ENCODE measurements at regions not wholly inside any gene's neighbourhood (a gene's known extent, or its start where the extent isn't known, plus 50 kb on each side); places are given as distances from the start of the nearest gene placed in this dataset.
"Not testable (repeated sequence)": the region's sequence is repeated elsewhere in the genome, so short reads cannot be mapped to it uniquely, and the experiment has no call there.

- Mint-ChIP-seq H3K27ac (no peak overlapping the region), H3K27me3 (peaks cover 6% of the 10 kb centered on the region), H3K36me3 (peaks cover 2% of the 10 kb centered on the region), H3K4me3 (no peak overlapping the region), H3K4me1 (ENCODE audit: low read depth) (no peaks in the 10 kb centered on the region), H3K9me3 (peaks cover 26% of the 10 kb centered on the region)
- CTCF ChIA-PET: interaction anchor here (1.3 kb wide), 1 partner anchor 27 kb away, joined by 5 read pairs; no protein-coding TSS in a partner anchor
- no peak for DNase-seq
- intact Hi-C loops (cut with micrococcal nuclease): no loop called here
- POLR2A ChIA-PET: no interaction called here
These were observed 97.9 kb upstream of the GALNT15 start for GRCh38 chr3:16076564-16076963.

- CTCF ChIA-PET: interaction anchor here (1.3 kb wide), 1 partner anchor 28 kb away, joined by 5 read pairs; no protein-coding TSS in a partner anchor
- H3K27me3 Mint-ChIP-seq; H3K4me3 Mint-ChIP-seq; intact Hi-C loops (cut with micrococcal nuclease); H3K27ac Mint-ChIP-seq; POLR2A ChIA-PET; DNase-seq; H3K36me3 Mint-ChIP-seq; H3K4me1 Mint-ChIP-seq (ENCODE audit: low read depth): not testable (repeated sequence)
- peaks cover 27% of the 10 kb centered on the region for H3K9me3 Mint-ChIP-seq
These were observed 97.3 kb upstream of the GALNT15 start for GRCh38 chr3:16077146-16077545.

DNA sequence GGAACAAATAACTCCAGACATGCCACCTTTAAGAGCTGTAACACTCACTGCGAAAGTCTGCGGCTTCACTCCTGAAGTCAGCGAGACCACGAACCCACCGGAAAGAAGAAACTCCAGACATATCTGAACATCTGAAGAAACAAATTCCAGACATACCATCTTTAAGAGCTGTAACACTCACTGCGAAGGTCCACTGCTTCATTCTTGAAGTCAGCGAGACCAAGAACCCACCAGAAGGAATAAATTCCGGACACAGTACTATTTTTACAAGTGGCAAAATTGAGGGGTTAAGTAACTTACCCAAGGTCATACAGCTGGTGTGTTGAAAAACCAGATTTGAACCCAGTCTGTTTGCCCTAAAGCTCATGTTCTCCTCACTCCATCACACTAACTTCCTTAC lies 96.8 kb upstream of the GALNT15 start:
- DNase-seq; H3K36me3 Mint-ChIP-seq; H3K4me1 Mint-ChIP-seq (ENCODE audit: low read depth); POLR2A ChIA-PET; H3K27ac Mint-ChIP-seq; H3K4me3 Mint-ChIP-seq; H3K27me3 Mint-ChIP-seq; intact Hi-C loops (cut with micrococcal nuclease); CTCF ChIA-PET: not testable (repeated sequence)
- H3K9me3 Mint-ChIP-seq: peaks cover 31% of the 10 kb centered on the region

DNA sequence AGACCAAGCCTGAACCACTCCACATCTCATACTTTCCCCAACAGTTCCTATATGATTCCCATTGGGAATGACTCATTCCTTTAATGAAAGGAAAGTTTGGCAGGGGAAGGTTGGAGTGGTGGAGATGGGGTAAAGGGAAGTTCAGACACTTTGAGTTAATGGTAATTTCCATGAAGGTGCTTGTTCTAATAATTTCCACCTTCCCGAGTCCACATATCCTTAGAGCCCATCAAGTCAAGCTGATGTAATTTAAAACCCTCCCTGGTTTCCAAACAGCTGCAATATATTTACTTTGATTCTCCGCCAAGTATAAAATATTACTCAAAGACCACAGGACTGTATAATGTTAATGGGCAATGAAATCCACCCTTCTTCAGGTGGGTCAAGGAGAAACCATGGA lies 95.0 kb upstream of the GALNT15 start:
- CTCF ChIA-PET: no interaction called here
- Mint-ChIP-seq H3K27ac (no peak overlapping the region), H3K36me3 (peaks cover 2% of the 10 kb centered on the region), H3K27me3 (peaks cover 6% of the 10 kb centered on the region), H3K4me3 (no peak overlapping the region), H3K9me3 (peaks cover 35% of the 10 kb centered on the region), H3K4me1 (ENCODE audit: low read depth) (no peaks in the 10 kb centered on the region)
- POLR2A ChIA-PET: no interaction called here
- DNase-seq: no peak
- intact Hi-C loops (cut with micrococcal nuclease): no loop called here

- DNase-seq: no peak
- no peak overlapping the region for H3K27ac Mint-ChIP-seq
- no peak overlapping the region for H3K4me3 Mint-ChIP-seq
- CTCF ChIA-PET: no interaction called here
- peaks cover 31% of the 10 kb centered on the region for H3K9me3 Mint-ChIP-seq
- H3K36me3 Mint-ChIP-seq: peaks cover 2% of the 10 kb centered on the region
- no peaks in the 10 kb centered on the region for H3K4me1 Mint-ChIP-seq (ENCODE audit: low read depth)
- H3K27me3 Mint-ChIP-seq: peaks cover 6% of the 10 kb centered on the region
- intact Hi-C loops (cut with micrococcal nuclease): no loop called here
- POLR2A ChIA-PET: no interaction called here
These were observed 92.8 kb upstream of the GALNT15 start for GRCh38 chr3:16081661-16082060.

DNA sequence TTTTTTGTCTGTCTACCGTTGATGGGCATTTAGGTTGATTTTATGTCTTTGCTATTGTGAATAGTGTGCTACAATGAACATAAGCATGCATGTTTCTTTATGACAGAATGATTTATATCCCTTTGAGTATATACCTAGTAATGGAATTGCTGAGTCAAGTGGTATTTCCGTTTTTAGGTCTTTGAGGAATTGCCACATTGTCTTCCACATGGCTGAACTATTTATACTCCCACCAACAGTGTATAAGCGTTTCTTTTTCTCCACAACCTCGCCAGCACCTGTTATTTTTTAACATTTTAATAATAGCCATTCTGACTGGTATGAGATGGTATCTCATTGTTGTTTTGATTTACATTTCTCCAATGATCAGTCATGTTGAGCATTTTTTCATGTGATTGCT lies 89.6 kb upstream of the GALNT15 start:
- no peak overlapping the region for H3K27ac Mint-ChIP-seq
- no peak overlapping the region for H3K4me3 Mint-ChIP-seq
- intact Hi-C loops (cut with micrococcal nuclease): no loop called here
- no peaks in the 10 kb centered on the region for H3K4me1 Mint-ChIP-seq (ENCODE audit: low read depth)
- H3K9me3 Mint-ChIP-seq: peaks cover 24% of the 10 kb centered on the region
- POLR2A ChIA-PET: no interaction called here
- peaks cover 3% of the 10 kb centered on the region for H3K27me3 Mint-ChIP-seq
- CTCF ChIA-PET: no interaction called here
- H3K36me3 Mint-ChIP-seq: peaks cover 2% of the 10 kb centered on the region
- DNase-seq: no peak

DNA sequence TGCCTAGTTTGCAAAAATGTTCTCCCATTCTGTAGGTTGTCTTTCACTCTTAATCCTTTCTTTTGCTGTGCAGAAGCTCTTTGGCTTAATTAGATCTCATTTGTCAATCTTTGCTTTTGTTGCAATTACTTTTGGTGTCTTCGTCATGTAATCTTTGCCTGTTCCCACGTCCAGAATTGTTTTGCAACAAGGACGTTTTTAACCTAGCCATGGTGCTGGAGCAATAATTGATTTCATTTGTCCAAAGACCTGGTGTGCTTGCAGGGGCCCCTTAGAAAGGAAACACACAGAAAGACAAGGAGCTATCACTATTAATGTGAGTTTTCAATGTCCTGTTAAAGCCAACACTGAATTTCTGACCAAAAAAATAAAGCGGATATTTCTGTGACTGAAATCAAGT lies 89.1 kb upstream of the GALNT15 start:
- H3K9me3 Mint-ChIP-seq: peaks cover 23% of the 10 kb centered on the region
- no peak overlapping the region for H3K4me3 Mint-ChIP-seq
- ChIA-PET CTCF (no interaction called here), POLR2A (no interaction called here)
- intact Hi-C loops (cut with micrococcal nuclease): no loop called here
- H3K27me3 Mint-ChIP-seq: peaks cover 3% of the 10 kb centered on the region
- H3K36me3 Mint-ChIP-seq: peaks cover 2% of the 10 kb centered on the region
- DNase-seq: no peak
- H3K27ac Mint-ChIP-seq: no peak overlapping the region
- H3K4me1 Mint-ChIP-seq (ENCODE audit: low read depth): no peaks in the 10 kb centered on the region

DNA sequence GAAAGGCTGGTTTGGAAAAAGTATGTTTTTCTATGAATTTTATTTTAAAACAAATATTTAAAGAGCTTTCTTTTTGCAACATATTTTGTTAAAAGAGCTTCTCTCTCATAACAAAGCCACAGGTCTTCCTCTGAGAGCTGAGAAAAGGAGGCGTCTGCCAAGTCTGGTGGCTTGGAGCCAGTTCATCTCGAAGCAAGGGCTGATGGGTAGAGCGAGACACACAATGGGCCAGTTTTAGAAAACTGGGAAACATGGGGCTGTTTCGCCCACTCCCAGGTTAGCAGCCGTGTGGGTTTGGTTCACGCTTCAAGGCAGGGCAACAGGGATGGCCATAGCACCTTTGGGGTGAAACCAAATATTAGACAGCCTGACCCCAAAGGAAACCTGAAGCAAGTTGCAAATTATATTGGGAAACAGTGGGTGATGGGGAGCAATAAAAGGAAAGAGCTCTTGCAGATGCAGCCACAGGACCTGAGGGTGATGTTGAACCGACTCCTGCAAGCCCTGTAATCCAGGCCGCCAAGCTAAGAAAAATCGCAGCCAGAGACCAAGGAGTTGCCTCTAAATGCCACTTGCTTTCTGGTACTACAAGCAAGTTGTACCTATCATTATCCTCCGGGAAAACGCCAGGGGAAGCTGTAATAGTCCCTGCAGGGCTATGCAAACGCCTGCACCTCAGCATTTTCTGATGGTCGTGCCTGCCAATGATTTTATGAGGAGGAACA lies 88.4 kb upstream of the GALNT15 start:
- no peaks in the 10 kb centered on the region for H3K27me3 Mint-ChIP-seq
- no peaks in the 10 kb centered on the region for H3K4me1 Mint-ChIP-seq (ENCODE audit: low read depth)
- H3K9me3 Mint-ChIP-seq: peaks cover 18% of the 10 kb centered on the region
- no peaks in the 10 kb centered on the region for H3K36me3 Mint-ChIP-seq
- intact Hi-C loops (cut with micrococcal nuclease): no loop called here
- ChIA-PET POLR2A (no interaction called here), CTCF (no interaction called here)
- H3K27ac Mint-ChIP-seq: no peak overlapping the region
- no peak overlapping the region for H3K4me3 Mint-ChIP-seq
- DNase-seq: no peak

DNA sequence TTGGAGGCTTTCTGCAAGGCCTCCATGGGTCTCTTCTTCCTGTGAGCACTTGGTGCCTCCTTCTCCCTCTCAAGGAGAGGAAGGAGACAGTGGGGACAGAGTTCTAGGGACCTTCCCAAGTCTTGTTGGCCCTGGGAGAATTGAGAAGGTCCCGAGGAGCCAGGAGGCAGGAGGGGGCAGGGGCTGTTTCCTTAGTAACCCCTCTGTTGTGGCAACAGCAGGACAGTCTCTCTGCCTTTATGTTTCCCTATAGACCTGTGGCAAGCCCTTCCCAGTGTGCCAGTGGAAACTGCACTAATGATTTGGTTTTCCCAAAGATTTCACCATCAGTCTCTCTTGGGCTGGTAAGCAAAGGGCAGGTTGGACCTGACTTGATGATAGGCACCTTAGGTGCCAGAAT lies 87.8 kb upstream of the GALNT15 start:
- CTCF ChIA-PET: no interaction called here
- H3K36me3 Mint-ChIP-seq: no peaks in the 10 kb centered on the region
- no peak for DNase-seq

DNA sequence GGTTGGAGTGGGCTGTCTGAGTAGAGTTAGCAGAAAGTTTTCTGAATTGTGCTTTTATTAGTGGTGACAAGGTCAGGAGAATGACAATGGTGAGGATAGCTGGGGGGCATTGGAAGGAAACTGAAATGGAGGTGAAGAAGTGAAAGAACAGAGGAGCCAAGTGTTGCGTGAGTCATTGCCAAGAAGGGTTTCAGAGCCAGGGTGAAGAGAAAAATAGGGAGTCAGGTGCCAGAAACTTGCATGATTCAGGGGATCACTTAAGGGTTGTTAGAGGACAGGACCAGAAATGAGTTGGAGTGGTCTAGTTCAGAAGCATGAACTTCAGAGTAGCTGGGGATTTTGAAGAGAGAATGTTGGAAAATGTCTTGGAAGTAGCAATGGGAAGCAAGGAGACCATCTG lies 86.0 kb upstream of the GALNT15 start:
- no peak for DNase-seq
- POLR2A ChIA-PET: no interaction called here
- CTCF ChIA-PET: no interaction called here
- no peak overlapping the region for H3K27ac Mint-ChIP-seq
- intact Hi-C loops (cut with micrococcal nuclease): no loop called here
- H3K4me1 Mint-ChIP-seq (ENCODE audit: low read depth): no peaks in the 10 kb centered on the region
- no peaks in the 10 kb centered on the region for H3K36me3 Mint-ChIP-seq
- no peaks in the 10 kb centered on the region for H3K27me3 Mint-ChIP-seq
- H3K9me3 Mint-ChIP-seq: no peaks in the 10 kb centered on the region
- no peak overlapping the region for H3K4me3 Mint-ChIP-seq

More for the DNA sequence above, 87.8 kb upstream of the GALNT15 start:
- H3K4me1 Mint-ChIP-seq (ENCODE audit: low read depth): no peaks in the 10 kb centered on the region
- POLR2A ChIA-PET: no interaction called here
- H3K4me3 Mint-ChIP-seq: no peak overlapping the region
- no peak overlapping the region for H3K27ac Mint-ChIP-seq
- intact Hi-C loops (cut with micrococcal nuclease): no loop called here
- peaks cover 13% of the 10 kb centered on the region for H3K9me3 Mint-ChIP-seq
- H3K27me3 Mint-ChIP-seq: no peaks in the 10 kb centered on the region

- Mint-ChIP-seq H3K4me1 (ENCODE audit: low read depth) (no peaks in the 10 kb centered on the region), H3K4me3 (no peak overlapping the region), H3K27ac (no peak overlapping the region), H3K9me3 (no peaks in the 10 kb centered on the region), H3K27me3 (no peaks in the 10 kb centered on the region), H3K36me3 (no peaks in the 10 kb centered on the region)
- intact Hi-C loops (cut with micrococcal nuclease): no loop called here
- no peak for DNase-seq
- CTCF ChIA-PET: interaction anchor here (0.8 kb wide), 1 partner anchor 40 kb away, joined by 3 read pairs; no protein-coding TSS in a partner anchor
- POLR2A ChIA-PET: no interaction called here
These were observed 85.0 kb upstream of the GALNT15 start for GRCh38 chr3:16089521-16089920.

DNA sequence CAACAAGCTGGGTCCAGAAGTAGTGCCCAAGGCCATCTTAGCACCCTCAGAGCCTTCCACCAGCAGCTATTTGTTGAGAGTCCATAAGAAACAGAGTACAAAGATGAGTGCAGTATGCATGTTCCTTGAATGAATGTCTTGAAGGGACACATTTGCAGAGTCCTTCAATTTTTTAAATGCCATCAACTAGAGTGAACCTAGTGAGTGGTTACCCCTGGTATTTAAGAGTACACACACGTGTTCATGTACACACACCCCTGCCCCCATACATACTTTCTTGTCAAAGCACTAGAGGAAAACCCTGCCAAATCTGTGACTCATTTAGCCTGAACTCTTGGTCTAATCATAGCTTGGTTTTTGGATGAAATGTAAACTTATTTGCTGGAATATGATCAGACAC lies 84.5 kb upstream of the GALNT15 start:
- Mint-ChIP-seq H3K4me3 (no peak overlapping the region), H3K27me3 (no peaks in the 10 kb centered on the region), H3K9me3 (no peaks in the 10 kb centered on the region), H3K27ac (no peak overlapping the region), H3K36me3 (no peaks in the 10 kb centered on the region), H3K4me1 (ENCODE audit: low read depth) (no peaks in the 10 kb centered on the region)
- DNase-seq: no peak
- POLR2A ChIA-PET: no interaction called here
- CTCF ChIA-PET: interaction anchor here (0.8 kb wide), 1 partner anchor 41 kb away, joined by 3 read pairs; no protein-coding TSS in a partner anchor
- intact Hi-C loops (cut with micrococcal nuclease): no loop called here

- Mint-ChIP-seq H3K27ac (no peak overlapping the region), H3K9me3 (no peaks in the 10 kb centered on the region), H3K4me1 (ENCODE audit: low read depth) (no peaks in the 10 kb centered on the region), H3K4me3 (no peak overlapping the region), H3K27me3 (no peaks in the 10 kb centered on the region), H3K36me3 (no peaks in the 10 kb centered on the region)
- ChIA-PET POLR2A (no interaction called here), CTCF (no interaction called here)
- intact Hi-C loops (cut with micrococcal nuclease): no loop called here
- no peak for DNase-seq
These were observed 83.8 kb upstream of the GALNT15 start for GRCh38 chr3:16090706-16091105.
